ENCODE measurements at regions not wholly inside any gene's neighbourhood (a gene's known extent, or its start where the extent isn't known, plus 50 kb on each side); places are given as distances from the start of the nearest gene placed in this dataset.
"Not testable (repeated sequence)": the region's sequence is repeated elsewhere in the genome, so short reads cannot be mapped to it uniquely, and the experiment has no call there.

DNA sequence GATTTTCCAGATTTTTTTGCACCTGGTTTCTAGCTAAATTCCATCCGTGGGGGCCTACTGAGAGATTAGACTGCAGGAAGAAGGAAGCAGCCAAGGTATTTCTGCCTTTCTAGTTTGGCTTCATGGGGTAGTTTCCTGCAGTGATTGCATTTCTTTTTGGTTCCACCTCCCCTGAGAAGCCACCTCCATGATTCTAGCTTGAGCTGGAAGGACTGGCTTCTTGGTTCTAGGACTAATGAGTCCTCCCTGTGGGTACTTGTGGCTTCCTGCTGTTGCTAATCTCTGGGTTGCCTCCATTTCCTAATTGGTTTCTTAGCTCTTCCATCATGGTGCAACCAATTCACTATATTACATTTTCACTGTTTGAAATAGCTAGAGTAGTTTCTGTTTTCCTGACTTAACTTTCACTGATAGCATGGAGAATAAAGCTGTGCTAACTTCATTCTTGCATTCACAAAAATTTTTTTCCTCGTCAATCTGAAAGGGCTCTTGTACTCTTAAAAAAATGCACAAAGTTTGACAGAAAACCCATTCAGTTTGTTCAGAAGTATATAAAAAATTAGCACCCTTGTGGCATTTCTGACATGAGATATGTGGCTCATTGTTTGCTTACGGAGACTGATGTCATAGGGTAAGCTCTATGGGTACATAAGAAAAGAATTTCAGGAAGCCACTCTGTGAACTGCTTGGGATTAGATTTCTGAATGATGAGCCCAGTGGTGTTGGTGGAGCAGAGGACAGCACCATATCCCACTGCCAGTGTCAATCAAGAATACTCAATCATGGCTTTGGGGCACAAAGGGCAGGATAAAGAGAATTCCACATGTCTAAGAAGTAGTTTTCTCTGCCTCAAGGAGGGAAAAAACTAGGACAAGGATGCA lies 242.8 kb upstream of the RBMS1 start:
- DNase-seq, result no peak

DNA sequence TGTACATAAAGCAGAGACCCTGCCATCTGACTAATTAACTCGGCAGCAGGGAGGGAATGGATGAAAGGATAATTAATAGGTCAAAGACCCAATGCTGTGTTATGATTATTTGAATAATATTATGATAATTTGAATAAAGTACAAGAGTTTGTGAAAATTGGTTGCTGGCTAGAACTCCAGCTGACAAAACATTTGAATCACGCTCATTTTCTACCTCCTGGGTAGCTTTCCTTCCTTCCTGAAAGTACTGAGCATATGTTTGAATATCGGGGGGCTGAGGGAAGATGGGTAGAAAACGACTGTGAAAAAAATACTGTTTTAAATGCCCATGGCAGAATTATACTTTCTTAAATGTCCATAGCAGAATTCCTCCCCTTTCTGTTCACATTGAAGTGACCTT lies 243.6 kb upstream of the RBMS1 start:
- no peak for DNase-seq

DNA sequence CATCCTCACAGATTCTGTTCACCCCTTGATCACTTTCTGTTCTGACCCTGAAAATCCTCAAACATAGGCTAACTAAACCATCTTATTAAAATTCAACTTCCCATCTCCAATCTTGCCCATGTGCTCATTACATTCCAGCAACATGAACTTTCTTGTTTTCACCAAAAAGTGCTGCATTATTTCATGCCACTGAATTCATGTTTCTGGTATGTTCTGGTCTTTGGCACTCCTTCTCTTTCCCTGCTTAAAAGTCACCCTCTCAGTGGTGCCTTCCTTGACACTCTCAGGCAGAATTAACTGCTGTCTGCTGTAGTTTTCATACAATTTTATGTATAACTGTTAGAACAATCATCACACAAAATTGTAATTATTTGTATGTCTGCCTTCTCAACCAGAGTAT lies 247.7 kb upstream of the RBMS1 start:
- DNase-seq, result no peak

DNA sequence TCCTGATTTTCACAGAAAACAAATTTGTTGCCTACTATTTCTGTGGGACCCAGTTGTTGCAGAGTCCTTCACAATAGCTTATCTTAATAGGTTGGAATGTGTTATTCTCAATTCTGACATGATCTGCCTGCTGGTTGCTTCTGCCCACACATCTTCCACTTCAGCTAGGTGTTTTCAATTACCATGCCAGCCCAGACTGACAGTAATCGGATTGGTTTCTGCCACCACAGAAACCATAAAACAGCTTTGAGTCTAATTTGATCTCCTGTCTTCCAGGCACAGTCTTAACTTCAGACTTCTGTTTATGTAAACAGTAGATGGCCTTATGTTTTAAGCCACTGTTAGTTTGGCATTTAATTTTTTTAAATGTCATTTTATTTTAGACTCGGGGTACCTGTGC lies 248.2 kb upstream of the RBMS1 start:
- no peak for DNase-seq

DNA sequence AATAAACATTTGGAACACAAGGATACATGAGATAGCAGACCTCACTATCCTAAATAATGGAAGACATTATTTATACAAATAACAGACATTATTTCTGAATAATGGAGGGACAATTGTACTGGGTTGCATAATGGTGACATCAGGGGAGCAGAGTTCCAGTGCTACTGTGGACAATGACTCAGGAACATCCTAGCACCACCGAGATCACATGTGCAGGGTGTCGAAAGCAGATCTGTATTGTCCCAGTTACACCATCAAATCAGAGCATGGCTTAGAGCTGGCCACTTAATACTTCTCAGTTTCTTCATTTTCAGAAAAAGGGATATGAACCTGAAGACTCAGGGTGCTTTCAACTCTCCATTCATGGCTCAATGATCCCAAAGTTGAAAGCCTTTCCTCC lies 249.1 kb upstream of the RBMS1 start:
- DNase-seq, result no peak

DNA sequence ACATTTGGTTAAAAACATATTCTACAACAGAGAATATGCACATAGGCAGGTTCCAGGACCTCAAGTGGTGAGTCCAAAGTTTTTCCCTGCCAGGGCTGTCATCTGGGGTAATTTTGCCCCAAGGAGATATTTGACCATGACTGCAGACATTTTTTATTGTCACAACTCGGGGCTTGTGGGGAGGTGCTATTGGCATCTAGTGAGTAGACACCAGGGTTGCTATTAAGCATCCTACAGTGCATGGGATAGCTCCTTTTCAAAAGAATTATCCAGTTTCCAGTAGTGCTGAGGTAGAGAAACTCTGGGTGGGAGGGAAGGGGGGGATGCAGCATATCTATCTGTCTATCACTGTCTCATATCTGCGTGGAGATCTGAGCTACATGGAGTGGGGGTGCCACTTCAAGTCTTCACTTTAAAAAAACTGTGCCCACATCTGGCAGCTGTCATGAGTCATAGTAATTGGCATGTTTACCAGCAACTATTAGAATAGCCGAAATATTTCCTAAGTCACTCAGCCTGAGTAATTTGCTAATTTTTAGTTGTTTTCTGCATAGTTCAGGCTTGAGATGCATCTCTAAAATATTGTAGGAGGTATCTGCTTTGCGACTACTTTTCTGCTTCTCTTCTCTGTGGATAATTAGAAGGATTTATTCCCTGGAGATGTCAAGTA lies 254.0 kb upstream of the RBMS1 start:
- no peak for DNase-seq

DNA sequence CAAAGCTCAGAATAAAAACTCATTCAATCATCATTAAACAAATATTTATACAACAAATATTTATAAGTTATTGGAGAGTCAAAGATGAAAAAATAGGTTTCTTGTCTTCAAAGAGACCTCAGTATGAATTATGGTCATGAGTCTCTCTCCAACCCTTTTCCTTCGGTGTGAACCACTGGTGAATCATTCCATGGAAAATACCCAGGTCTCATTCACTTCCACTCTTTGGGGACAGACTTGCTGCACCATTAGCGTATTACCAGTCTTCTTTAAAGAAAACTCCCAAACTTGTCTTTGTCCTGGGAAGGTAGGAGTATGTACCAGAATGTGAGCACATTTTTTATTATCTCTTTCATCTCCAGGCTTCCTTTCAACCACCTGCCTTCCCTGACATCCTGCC lies 257.4 kb upstream of the RBMS1 start:
- DNase-seq, result no peak

DNA sequence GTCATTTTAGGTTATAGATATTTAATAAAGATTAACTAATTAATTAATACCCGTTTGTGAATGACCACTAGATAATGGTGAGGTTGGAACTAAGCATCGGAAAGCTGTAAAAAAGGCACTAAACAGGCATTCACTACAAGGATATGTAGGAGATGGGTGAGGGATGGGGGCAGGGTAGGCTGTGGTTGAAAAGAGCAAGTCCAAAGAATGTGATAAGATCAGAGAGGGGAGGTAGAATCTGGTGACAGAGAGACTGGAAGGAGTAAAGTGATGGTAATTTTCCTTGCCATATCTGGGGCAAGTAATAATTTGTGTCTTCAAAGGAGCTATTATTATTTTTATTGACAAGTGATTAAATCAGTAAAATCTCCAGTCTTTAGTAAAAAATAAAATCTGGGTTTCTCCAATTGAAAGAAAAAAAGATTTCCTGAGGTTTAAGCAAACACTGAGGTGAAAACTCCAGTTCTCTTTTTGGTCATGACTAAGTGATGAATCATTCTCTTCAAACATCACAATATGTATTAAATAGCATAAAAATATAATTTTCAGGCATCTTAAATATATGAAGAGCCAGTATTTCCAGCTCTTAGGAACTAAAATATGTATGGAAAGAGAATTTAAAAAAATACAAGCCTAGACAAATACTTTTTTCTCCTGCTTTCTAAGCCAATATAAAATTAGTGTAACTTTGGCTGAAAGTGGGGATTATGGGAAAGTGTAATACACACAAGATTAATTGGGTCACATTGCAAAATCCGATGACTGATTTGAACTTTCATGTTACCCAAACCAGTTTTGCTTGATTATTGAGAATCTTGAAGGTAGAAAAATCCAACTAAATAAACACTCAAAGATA lies 259.1 kb upstream of the RBMS1 start:
- no peak for DNase-seq

DNA sequence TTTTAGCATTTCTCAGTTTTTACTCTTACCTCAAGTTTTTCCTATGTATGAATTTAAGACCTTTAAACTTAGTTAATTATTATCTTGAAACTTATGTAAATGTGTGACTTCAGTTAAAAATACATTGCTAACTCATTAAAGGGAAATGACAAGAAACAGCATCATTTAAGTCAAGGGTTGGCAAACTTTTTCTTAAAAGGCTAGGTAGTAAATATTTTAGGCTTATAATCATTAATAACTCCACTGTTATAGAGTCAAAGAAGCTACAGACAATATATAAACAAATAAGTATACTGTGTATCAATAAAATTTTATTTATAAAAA lies 259.7 kb upstream of the RBMS1 start:
- no peak for DNase-seq

DNA sequence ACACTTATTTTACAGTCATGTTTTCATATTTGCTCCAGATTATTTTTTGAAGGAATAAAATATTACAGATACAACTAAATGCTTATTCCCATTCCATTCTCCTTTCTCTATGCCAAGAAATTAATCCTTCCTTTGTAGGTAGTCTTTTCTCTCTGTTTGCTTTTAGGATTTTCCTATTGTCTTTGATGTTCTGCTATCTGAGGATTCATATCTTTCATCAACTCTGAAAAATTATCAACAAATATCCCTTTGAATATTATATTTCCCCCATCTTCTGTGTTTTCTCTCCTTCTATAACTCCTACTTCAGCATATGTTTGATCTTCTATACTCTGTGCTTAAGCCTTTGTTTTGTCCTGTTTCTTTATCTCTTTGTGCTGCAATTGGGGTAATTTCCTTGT lies 260.4 kb upstream of the RBMS1 start:
- DNase-seq, result no peak

DNA sequence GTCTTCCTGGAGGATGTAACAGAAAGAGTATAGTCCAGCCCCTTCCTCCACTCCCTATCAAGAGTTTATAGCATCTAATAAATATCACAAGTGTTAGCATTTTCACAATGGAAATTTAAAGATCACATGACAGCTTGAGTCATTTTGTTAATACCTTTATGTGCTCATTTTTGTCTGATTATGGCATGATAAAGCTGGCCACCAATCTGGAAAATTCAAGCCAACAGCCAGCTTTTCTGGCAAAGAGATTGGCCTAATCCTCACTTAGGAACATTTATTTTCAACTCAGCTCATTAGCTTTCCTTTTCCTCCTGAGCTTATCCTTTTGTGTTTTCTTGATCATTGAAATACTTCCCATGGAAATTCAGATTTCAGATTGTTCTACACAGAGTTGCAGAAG lies 262.9 kb upstream of the RBMS1 start:
- no peak for DNase-seq

DNA sequence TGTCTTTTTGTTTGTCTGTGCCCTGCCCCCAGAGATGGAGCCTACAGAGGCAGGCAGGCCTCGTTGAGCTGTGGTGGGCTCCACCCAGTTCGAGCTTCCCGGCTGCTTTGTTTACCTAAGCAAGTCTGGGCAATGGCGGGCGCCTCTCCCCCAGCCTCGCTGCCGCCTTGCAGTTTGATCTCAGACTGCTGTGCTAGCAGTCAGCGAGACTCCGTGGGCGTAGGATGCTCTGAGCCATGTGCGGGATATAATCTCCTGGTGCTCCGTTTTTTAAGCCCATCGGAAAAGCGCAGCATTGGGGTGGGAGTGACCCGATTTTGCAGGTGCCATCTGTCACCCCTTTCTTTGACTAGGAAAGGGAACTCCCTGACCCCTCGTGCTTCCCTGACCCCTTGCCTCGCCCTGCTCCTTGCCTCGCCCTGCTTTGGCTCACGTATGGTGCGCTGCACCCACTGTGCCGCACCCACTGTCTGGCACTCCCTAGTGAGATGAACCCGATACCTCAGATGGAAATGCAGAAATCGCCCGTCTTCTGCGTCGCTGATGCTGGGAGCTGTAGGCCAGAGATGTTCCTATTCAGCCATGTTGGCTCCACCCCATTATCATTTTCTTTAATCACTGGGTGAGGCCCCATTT lies 269.0 kb upstream of the RBMS1 start:
- DNase-seq, result not testable (repeated sequence)

DNA sequence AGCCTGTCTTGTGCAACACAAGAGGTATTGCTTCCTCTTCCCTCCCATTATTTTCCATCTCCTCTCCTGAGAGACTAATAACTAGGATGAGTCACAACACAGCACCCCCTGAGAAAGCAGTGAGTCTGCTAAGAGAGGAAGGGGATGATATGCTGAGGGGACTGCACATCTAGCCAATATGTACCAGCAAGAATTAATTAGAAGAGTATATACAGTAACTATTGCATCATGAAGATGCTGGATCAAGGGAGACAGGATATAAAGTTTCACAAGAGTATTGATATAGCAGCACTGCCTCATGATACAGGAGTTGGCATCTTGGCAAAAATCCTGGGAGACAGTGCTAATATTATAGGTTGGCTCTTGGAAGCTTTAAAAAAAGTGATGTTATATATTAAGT lies 289.9 kb upstream of the RBMS1 start:
- no peak for DNase-seq

DNA sequence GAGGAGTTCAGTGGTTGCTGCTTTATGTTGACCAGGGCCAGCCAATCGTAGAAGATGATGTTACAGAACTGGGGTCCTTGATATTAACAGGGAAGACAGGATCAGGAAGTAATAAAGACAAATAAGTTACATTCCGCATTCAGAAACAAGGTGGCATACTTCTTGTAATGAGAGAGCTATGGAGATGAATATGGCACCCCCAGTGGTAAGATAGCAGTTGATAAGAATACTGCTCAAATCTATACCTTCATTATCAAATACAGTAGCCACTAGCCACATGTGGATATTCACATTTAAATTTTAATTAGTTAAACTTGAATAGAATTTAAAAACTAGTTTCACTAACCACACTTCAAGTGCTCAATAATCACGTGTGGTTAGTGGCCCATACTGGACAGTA lies 290.4 kb upstream of the RBMS1 start:
- DNase-seq, result no peak

DNA sequence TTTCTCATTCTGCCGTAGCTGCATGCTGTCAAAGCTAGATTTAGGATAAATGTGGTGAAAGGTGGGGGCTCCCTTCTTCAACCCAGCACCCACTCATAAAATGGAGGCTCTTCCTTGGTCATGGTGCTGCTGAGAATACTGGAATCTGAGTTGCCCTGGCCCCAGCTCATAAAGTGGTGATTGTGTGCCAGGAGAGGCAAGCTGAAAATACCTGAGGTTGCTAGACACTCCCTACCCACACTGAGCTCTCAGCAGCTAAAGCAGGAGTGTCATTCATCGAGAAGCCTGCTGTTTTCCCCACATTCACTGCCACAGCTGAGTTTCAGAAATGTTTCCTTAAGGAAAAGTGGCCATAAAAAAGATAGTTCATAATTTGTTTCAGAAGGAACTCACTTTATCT lies 297.1 kb upstream of the RBMS1 start:
- DNase-seq, result no peak

DNA sequence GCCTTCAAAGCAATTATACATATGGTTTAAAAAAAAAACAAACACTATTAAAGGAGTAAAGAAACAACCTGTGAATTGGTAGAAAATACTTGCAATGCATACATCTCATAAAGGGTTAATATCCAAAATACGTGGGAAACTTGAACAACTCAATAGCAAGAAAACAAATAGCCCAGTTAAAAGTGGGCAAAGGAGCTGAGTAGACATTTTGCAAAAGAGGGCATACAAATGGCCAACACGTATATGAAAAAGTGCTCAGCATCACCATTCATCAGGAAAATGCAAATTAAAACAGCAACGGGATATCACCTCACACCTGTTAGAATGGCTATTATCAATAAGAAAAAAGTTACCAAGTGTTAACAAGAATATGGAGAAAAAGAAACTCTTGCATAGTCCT lies 298.3 kb upstream of the RBMS1 start:
- DNase-seq, result no peak

DNA sequence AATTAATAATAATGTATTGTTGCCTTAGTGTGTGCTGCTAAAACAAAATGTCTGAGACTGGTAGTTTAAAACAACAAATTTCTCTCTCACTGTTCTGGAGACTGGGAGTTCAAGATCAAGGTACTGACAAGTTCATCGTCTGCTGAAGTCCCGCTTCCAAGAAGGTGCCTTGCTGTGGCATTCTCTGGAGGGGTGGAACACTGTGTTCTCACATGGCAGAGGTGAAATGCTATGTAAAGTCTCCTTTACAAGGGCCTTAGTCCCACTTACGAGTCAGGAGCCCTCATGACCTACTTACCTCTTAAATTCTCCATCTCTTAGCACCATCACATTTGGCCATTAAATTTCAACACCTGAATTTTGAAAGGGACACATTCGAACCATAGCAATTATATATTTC lies 299.2 kb upstream of the RBMS1 start:
- DNase-seq, result no peak

DNA sequence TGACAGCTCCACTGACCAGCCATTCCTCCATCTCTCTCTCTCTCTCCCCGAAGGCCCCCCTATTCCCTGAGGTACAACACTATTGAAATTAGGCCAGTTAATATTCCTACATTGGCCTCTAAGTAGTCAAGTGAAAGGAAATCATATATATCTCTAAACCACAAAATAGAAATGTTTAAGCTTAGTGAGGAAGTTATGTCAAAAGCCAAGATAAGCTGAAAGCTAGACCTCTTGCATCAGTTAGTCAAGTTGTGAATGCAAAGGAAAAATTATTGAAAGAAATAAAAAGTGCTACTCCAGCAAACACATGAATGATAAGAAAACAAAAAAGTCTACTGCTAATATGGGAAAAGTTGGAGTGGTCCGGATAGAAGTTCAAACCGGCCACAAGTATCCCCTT lies 301.3 kb upstream of the RBMS1 start:
- DNase-seq, result no peak

DNA sequence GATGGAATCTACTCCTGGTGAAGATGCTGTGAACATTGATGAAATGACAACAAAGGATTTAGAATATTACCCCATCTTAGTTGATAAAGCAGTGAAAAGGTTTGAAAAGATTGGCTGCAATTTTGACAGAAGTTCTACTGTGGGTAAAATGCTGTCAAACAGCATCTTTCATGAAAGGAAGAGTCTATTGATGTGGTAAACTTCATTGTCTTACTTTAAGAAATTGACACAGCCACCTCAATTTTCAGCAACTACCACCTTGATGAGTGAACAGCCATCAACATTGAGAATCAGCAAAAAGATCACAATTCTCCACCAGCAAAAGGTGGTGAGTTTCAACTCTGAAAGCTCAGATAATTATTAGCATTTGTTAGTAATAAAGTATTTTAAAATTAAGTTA lies 310.3 kb upstream of the RBMS1 start:
- no peak for DNase-seq

DNA sequence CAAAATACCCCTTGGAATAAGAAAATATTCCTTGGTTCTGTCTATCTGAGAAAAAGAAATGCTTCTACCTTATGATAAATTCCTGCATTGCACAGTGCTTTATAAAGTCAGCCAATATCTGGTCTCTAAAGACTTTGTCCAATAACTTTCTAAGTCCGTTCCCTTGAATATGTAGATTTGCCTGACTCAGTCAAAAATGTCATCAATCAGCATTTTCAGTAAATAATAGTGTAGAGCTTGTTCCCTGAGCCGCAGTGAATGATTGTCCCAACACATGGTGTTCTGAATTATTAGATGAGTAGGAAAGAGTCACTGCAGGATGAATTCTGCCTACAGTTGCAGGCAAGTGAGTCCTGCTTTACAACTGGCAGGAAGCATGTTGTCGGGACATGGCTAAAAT lies 316.8 kb upstream of the RBMS1 start:
- DNase-seq, result no peak

DNA sequence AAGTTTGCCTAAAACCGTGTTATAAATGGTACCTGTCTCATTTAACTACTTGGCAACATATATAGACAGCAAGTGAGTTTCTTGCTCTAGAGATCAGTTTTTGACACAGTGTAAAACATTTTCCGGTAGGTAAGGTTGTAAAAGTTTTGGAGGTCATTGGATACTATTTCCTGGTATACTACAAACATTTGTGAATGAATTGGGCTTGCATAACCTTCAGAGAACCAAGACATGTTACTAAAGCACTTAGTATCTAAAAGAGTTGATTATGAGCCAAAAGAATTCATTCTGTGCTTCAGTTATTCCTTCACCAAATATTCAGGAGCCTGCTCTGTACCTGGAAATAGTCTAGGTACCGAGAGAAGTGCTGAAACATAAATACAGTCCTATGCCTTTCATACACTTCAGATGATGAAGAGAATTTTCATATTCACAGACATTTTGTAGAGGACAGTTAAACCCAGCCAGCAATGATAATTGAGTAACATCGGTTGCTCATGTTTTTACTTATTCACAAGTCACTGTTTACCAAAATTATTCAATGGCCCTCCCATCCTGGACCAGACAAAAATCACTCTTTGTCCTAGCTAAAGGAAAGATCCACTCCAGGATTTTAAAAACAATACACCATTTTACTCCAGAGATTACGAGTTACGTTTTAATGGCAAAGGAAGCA lies 319.4 kb upstream of the RBMS1 start:
- DNase-seq, result no peak

DNA sequence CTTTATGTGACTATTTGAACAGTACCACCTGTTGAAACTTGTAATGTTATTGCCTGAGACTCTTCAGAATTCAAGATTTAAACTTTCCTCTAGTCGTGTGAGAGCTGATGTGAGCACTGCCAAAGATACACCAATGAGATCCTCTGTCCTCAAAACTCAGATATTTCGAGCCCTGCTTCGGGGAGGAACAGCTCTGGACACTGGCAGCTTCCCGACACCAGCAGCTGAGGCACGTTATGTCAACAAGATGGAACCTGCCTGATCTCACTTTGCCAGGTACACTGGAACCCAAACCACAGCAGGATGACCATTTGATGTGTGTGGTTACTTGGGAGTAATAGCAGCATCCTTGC lies 319.9 kb upstream of the RBMS1 start:
- DNase-seq, result no peak

DNA sequence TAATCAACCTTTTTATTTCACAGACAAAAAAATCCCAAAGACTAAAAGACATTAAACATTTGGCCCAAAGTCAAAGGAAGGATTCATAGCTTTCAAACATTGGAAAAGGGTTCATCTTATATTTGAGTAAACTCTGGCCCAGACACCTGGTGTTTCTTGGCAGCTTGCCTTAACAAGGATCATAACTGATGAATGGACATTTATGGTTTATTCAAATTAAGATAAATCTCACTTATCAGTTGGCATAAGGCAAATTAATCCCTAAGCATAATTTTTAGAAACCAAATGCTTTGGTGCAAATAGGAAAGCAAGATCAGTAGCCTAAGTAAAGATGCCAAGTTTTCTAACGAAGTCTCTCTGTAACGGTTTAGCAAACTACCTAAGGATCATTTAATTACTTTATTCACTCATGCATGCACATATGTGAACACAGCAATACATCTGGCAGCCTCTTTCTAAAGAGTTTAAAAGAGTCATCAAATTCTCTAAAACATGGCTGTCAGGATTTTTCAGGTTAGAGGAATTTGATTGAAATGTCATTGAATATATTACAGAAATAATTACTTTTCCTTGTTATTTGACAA lies 323.4 kb upstream of the RBMS1 start:
- DNase-seq, result no peak

All from NCI-H1930 (cell line).